HG03064 (cell line): ENCODE measurements at regions not wholly inside any gene's neighbourhood (a gene's known extent, or its start where the extent isn't known, plus 50 kb on each side); places are given as distances from the start of the nearest gene placed in this dataset.

ENCODE experiments used
- ATAC-seq: cut with Tn5 transposase; IDR thresholded peaks from one replicate; pipeline ENCODE4 v1.9.1; 2021; ENCODE audit warnings: low read depth; ENCODE audit not compliant: unreplicated experiment

GRCh38 chr3:167958141-167958540 lies 137.6 kb downstream of the GOLIM4 start:
- ATAC-seq = no peak

DNA sequence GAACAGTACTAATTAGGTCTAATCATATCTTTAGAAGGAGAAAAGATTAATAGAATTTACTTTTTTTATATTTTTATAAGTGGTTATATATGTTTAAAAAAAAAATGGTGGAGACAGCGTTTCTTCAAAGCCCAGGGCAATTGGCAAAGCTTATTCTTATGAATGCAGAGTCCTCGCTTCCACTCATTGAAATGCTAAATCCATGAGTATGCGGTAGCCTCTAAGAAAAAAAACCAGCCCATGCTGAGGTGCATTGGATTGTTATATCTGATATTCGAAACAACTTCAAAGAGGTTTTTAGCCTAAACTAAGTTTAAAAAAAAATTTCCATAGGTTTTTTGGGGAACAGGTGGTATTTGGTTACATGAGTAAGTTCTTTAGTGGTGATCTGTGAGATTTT lies 142.8 kb downstream of the GOLIM4 start:
- no peak for ATAC-seq

- no peak for ATAC-seq
Measured at GRCh38 chr3:167950212-167950611, 145.5 kb downstream of the GOLIM4 start.

GRCh38 chr3:167941234-167941995 lies 154.3 kb downstream of the GOLIM4 start:
- no peak for ATAC-seq

- ATAC-seq = no peak
Measured at GRCh38 chr3:167940241-167940640, 155.5 kb downstream of the GOLIM4 start.

- ATAC-seq = no peak
Measured at GRCh38 chr3:167938516-167938915, 157.2 kb downstream of the GOLIM4 start.

DNA sequence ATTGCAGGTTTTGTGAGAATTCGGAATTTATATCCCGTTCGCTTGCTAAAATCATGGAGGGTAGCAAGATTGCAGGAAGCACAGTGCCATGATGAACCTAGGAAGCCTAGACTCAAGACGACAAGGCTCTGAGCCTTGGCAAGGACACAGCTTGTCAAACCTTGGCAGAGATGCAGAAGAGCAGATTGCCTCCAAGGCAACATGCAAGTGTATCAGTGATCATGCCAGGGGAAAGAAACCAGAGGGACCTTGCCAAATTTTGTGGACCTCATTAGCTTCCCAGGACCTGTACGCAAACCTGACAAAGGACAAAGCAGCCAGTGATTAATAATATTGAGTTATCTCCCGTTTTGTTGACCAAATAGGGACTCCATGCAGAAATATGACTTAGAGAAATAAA lies 159.7 kb downstream of the GOLIM4 start:
- ATAC-seq = no peak

GRCh38 chr3:167930453-167930852 lies 165.3 kb downstream of the GOLIM4 start:
- no peak for ATAC-seq

- ATAC-seq = no peak
Measured at GRCh38 chr3:167929968-167930367, 165.8 kb downstream of the GOLIM4 start.

GRCh38 chr3:167928381-167928780 lies 167.3 kb downstream of the GOLIM4 start:
- no peak for ATAC-seq

GRCh38 chr3:167920747-167921146 lies 175.0 kb downstream of the GOLIM4 start:
- ATAC-seq = no peak

DNA sequence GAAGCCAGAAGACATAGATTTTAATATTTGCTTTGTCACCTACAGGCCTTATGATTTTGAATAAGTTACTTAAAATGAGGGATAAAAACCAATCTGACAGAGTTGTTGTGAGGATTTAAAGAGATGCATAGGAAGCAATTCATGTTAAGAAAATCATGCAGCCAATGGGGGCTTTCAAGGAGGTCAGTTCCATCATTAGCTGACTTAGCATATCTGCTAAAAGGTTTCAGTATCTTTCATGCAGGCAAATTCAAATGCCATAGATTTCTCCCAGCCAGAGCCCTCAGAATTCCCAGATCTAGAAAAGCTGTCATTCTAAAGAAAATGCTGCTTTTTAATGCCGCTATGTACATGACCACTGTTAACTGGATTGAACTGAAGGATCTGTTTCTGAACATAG lies 176.1 kb downstream of the GOLIM4 start:
- no peak for ATAC-seq

DNA sequence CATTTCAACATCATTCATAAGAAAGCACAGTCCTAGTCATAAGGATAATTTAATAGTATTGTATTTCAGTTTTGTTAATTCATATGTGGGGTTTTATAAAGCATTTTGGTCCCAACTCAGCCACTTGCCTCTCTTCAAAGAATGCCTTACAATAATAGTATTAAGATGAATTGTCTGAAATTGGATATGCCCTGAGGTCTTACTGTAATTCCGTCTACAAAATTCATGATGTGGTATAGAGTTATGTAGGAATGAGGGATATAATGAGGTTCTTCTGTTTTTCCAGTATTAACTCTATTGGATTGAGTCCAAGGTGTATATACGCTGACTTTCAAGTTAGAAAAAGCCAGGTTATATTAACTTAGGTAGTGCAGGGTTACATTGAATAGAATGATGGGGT lies 177.0 kb downstream of the GOLIM4 start:
- no peak for ATAC-seq

GRCh38 chr3:167918008-167918596 lies 177.6 kb downstream of the GOLIM4 start:
- no peak for ATAC-seq

GRCh38 chr3:167913219-167913835 lies 177.8 kb downstream of the SERPINI1 start:
- ATAC-seq = no peak

GRCh38 chr3:167909952-167910351 lies 174.4 kb downstream of the SERPINI1 start:
- no peak for ATAC-seq

DNA sequence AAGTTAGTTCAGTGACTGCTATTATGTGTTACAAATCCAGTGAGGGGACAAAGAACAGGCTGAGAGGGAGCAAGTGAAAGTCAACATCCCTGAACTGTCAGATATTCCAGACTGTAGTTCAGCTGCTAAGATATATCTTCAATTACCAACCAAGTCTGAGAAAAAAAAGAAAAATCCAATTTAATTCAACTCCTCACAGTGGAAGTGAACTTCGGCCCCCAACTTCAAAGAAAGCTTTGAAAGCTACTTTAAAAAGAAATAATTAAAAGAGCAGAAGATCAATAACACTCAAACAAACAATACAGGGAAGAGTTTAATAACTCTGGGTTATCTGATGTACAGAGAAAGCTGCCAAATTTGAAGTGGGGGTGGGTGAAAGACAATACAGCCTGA lies 174.0 kb downstream of the SERPINI1 start:
- ATAC-seq = no peak

GRCh38 chr3:167908746-167909503 lies 173.4 kb downstream of the SERPINI1 start:
- ATAC-seq = no peak

DNA sequence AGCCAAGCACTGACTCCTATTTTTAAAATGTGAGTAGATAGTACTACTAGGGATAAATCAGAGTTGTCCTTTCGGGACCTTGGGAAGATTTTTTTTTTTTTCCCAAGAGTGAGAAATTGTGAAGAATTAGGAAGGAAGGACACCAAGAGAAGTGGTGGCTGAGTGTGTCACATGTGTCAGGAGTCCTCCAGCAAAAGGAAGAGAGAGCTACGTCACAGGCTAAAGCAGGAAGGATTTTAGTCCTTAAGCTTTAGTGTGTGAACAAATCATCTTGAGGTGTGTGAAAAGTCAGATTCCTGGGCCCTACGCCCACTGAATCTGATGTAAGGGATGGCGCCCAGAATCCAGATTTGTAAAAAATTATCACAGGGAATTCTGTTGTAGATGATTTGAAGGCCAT lies 172.7 kb downstream of the SERPINI1 start:
- ATAC-seq = no peak

GRCh38 chr3:167901138-167901537 lies 165.6 kb downstream of the SERPINI1 start:
- no peak for ATAC-seq

- ATAC-seq = no peak
Measured at GRCh38 chr3:167899093-167899492, 163.6 kb downstream of the SERPINI1 start.
